CD4-positive, alpha-beta T cell treated with Interleukin-6 for 4 hours (primary cell): ENCODE measurements at regions not wholly inside any gene's neighbourhood (a gene's known extent, or its start where the extent isn't known, plus 50 kb on each side); places are given as distances from the start of the nearest gene placed in this dataset.
A peak's percentile ranks its signal among the peaks of the same experiment; 100 is the strongest.

Source experiments
- DNase-seq: peaks from one replicate; pipeline ENCODE4 v3.0.0-alpha.2; 2020; ENCODE audit warnings: mixed read lengths

DNA sequence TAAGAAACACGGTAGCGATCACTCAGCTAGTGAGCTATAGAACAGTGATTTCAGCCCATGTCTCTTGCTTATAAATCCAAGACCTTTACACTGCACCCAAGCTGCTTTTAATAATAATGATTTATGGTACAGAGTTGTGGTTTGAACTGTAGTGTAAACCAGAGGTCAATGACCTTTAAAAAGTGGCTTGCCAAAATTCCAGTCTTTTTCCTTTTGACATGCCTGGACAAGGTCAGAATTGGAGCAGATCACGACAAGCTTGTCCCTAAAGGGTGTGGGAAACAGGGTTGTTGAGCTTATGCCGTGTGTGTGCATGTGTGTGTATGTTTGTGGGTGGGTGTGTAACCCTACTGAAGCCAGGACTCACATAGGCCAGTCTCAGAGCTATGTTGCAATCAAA lies 225.3 kb upstream of the CLINT1 start:
- no peak for DNase-seq

DNA sequence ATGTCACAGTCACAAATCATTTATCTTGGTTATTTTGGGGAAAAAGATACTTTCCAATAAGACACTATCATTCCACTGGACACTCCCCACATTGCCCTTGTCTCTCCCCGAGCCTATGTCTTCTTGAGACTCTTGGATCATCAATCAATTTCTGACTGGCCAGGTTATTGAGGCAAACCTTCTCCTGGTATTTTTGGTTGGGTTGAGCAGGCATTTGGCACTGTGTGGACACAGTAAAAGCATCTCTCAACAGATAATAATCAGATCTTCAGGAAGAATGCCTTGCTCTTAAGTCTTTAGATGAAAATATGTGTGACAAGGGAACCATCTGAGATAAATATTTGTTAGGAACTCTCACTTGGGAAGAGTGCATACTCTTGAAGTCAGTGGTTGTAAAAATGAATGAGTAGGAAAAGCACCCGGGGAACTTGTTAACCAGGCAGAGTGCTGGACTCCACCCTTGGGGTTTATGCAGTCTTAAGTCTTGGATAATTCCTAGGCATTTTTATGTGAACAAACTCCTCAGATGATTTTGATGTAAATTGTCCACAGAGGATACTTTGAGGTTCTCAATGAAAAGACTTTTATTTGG lies 223.8 kb upstream of the CLINT1 start:
- DNase-seq = no peak

DNA sequence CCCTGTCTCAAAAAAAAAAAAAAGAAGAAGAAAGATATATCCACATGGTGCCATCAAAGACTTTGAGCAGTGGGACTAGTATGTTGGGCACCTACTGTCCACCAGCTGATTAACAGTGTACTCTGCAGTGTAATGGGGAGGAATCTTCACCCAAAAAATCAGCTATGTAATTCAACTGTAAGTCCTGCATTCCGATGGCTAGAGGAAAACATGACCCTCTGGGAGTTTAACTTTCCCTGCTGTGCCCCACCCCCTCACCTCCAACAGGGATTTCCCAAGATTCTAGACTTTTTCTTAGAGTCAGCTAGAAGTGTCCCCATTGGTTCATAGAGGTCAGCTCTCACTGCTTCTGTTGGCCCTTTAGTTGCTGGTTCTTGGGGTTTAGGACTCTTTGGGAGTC lies 221.2 kb upstream of the CLINT1 start:
- no peak for DNase-seq

DNA sequence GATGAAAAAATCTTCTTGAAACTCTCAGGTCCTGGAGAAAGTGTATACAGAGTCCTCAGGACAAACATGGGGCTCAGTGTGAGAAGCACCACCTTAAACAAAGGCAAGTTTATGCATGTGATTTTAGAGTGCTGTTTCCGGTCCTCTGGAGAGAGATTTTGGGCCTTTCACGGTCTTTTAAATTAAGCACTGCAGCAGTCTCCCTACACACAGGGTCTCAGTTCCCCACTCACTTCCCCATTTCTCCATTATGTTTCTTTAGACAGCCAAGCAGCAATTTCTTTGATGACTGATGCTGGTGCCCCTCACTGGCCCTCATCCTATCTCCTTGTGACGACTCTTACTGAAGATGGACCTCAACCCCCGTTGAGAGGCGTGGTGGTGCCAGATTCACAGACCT lies 220.2 kb upstream of the CLINT1 start:
- no peak for DNase-seq

DNA sequence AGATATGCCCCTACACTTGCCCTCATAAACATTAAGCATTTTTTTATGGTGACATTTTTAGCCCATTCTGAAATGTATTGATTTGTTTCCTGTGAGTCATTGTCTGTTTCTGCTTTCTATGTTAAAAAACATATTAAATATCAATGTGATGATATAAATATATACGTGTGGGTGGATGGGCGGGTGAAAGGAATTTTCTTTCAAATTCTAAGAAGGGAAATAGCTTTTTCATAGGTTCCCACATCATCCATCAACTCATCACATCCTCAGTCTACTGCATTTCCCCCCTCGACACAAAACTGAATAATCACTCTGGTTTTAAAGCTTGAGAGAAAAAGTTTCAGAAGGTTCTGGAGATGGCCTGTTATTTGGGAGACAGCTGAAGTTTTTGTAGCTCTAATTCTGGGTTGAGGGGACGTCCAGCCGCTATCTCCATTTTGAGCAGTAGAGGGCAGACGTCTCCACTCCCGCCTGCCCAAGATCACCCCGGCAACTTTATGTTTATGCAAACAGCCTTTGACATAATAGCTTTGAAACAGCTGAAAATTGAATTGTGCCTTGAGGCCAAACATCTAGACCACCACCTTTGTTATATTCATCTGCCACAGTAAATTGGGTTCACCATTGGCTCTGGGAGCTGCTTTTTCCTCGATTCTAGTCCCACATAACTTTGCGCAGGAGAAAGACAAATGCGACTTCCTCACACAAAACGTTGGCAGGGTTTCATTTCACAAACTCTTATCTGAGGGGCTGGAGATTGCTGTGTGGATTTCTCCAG lies 216.2 kb upstream of the CLINT1 start:
- peak; percentile 37 for DNase-seq

DNA sequence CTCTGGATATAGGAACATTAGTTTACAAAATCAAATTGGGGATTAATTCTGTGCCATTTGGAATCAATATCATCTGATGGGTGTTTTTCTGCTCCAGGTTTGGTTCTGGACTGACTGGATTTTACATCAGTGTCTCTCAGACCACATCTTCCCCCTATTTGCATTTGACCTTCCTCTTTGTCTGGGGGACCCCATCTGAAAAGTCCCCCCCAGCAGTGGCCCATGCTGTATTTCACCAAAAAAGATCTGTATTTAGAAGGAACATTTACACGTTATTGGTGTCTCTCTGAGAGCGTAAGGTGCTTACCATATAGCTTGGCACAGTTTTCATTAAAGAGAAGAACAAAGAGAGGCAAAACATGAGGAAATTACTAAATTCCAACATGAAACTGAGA lies 215.6 kb upstream of the CLINT1 start:
- DNase-seq = no peak

DNA sequence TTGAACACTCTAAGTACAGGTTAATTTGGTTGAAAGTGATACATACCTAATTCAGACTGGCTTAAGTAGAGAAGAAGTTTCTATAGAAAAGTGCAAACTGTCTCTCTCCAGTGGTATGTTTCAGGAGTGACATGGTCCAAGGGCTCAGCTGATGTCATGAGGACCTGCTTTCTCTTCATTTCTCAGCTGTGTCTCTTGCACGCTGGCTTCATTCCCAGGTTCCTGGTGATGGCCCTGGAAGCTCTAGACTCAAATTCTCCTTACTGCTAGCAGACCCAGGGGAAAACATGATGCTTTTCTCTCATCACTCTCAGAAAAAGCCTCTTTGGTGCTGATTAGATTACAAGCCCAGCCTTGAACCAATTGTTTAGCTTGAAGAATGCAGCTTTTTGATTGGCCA lies 211.9 kb upstream of the CLINT1 start:
- DNase-seq = no peak

DNA sequence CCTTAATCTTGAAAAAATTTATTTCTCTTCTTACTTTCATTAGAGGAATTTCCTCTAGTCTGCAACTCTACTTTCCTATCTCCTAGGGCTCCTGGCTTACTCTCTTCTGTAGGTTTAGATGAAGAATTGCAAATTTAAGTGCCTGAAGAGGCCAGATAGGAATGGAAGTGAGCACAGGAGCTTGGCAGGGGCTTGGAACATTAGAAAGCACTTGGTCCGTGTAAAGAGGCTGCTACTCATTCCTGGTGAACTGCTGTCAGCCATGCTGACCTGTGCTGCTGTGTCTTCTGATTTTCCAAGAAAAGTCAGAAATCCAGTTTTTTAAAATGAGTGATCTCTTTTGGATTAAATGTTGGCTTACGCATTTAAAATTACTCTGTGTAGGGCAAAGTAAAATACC lies 210.9 kb upstream of the CLINT1 start:
- no peak for DNase-seq

DNA sequence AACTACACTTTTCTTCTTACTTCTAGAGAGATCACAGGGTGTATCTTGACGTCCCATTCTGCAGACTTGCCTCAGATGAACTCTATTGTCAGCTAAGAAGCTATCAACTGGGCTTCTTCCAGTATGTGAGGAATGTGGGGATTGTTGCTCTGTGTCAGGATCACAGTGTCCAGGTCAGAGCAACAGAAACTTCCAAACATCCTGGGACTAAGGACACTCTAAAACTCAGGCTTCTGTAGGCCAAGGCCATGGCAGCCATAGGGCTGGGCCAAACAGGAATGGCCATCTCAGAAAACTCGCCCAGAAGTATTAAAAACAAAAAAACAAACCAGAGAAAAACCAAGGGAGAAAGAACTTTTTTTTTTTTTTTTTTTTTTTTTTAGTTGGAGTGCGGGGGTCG lies 210.0 kb upstream of the CLINT1 start:
- DNase-seq = no peak

DNA sequence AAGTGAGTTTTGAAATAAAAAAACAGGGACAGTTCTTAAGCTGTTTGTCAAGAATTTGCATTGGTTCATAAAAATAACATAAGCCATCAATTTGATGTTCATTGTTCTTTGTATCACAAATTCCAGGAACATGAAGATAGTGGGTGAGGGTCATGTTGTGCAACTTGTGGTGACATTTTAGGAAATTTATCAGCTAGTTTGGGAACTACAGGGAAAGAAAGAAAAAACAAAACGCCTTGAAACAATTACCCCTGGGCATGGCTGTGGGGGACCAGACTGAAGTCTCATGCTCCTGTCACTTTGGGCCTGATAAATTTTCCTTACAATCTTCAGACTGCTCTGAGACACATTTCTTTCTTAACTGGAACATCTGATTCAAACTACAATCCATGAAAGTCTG lies 207.1 kb upstream of the CLINT1 start:
- DNase-seq = no peak

DNA sequence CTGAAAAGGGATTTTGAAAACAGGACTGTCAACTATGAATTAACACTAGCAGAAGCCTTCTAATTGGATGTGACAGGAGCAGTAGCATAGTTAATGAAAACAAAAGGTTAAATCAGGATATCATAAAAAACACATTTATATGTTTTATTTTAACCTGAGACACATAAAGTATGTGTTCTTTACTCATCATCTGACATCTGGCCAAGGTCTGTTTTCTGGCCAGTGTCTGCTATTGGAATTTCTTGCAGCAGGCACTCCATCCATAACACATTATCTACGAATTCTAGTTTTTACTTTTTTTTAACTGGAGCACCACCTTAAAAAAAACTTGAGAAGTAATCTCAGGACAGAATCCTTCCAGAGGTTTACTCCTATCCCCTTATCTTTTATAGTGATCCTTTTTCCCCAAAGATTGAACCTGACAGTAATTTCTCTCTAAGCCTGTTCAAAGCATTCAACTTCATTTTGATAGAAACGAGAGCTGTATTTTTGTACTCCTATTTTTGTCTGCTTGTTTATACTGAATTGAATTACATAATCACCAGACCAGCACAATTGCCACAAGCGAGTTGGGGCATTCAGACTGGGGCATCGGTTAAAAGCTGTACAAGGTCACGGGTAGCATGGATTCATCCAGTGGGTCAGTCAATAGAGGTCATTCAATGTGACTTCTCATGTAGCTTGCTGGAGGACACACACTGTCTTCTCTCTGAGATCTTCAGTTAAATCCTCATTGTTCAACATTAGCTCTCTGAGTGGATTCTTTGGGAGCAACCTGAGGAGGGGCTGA lies 205.6 kb upstream of the CLINT1 start:
- DNase-seq = no peak

DNA sequence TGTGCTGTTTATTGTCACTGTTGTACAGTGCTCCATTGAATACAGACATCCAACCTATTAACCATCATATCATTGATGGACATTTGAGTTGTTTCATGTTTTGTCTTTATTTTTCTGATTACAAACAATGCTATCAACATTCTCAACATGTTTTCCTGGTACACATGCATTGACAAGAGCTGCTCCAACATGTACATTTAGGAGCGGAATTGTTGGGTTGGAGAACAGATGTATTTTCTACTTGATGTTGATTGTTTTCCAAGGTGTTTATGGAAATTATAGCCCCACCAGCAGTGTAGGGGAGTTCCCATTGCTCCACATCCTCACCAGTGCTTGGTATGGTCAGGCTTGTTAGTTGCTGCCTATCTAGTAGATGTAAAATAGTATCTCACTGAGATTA lies 204.1 kb upstream of the CLINT1 start:
- DNase-seq = no peak

DNA sequence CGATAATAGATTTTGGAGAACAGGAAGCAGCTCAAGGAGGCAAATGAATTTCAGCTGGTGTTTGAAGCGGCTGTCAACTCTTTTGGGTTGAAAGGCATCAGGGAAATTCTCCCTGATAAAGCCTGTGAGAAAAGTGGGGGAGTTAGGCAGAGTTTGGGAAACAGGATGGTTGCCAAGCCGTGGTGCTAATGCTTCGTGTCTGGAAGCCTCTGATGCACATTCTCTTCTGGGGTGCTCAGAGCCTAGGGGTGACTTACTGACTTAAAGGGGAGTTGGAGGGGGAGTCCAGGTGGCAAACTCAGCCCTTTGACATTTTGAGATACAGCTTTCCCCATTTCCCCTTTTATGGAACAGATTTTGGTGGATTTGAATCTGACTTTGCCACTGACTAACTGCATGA lies 202.5 kb upstream of the CLINT1 start:
- DNase-seq = no peak

DNA sequence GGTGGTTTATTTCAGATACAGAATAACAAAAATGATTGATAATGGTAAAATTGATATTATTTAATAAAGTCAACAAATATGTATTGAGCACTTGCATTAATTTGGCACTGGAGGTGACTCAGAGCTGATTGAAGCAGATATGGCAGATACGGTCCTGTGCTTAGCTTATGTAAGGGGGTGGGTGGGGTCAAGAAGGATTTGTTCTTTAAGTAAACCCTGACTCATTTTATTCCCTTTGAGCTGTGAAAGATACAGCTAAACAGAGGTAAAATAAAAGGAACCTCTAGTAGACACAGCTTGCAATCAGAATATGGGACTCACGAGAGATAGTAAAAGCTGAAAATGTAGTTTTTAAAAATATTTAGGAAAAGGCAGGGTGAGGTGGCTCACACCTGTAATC lies 201.3 kb upstream of the CLINT1 start:
- DNase-seq = no peak

DNA sequence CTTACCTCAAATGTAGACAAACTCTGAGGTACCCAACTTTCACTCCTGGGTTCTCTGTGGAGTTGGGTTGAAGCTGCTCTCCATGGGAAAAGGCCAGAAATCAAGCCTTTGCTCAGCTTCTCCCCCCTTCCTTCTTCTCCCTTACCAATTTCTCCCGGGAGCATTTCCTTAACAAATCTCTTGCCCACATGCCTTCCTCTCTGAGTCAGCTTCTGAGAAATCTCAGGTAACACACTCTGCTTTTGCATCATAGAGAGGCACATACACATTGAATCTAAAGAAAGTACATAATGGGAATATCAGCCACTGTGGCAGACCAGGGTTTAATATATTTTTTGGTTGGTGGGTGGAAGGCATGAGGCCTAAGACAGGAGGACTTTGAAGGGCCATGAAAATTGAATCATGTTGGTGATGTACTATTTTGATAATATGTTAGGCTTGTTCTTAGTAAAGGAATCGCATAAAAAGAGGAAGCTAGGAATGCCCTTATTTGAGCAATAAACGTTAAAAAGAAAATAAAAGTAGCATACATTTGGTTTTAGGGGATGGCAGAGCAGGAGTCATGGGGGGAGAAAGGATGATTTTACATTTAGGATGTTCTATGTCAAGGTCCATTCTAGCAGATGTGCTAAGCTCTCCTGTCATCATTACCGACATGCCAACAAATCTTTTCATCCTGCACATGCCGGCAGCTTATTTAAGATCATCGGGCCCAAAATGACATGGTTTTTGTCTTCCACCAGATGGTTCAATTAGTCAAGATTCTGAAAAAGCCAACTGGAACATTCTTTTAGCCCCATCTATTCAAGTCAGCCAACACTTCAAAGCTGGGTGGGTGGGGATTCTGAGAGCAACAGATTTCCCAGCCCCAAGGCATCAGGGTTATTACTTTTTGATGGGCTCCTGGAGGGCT lies 199.5 kb upstream of the CLINT1 start:
- DNase-seq = no peak

DNA sequence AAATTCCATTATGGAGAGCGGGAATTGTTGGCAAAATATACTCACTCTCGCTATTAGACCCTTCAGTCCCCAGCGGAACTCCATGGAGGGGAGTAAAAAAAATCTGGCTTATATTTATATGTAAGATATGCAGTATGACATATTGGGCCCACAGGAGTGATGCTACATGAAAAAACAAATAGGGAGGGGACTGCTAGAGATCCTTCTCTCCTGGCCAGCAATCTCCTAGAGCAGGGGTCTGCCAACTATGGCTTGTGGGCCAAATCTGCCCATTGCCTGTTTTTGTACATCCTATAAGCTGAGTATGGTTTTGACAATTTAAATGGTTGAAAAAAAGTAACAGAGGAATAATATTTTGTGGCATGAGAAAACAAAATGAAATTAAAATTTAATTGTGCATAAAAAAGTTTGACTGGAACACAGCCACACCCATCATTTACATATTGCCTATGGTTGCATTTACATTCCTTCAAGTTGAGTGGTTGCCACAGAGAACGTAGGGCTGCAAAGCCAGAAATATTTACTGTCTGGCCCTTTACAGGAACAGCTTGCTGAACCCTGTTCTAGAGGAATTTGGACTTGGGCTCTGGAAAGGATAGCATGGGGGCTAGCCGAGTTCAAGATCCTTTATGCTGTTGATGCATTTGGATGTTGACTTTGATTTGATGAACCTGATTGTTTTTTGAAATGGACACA lies 197.3 kb upstream of the CLINT1 start:
- no peak for DNase-seq

DNA sequence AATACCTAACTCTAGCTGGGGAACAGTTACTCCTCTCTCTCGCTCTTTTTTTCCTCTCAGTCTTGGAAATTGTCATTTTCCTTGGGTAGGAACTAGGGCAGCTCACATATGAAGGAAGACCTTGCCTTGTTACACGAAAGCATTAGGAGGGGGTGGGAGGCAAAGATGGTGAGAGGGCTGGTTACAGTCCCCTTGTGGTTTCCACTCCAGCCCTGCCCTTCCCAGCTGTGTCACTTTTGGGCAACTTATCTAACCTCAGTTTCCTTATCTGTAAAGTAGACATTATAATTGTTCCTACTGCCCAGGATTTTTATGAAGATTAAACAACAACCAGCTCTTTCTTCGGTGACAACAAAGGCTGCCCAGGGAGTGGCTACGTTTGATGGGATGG lies 196.2 kb upstream of the CLINT1 start:
- no peak for DNase-seq

DNA sequence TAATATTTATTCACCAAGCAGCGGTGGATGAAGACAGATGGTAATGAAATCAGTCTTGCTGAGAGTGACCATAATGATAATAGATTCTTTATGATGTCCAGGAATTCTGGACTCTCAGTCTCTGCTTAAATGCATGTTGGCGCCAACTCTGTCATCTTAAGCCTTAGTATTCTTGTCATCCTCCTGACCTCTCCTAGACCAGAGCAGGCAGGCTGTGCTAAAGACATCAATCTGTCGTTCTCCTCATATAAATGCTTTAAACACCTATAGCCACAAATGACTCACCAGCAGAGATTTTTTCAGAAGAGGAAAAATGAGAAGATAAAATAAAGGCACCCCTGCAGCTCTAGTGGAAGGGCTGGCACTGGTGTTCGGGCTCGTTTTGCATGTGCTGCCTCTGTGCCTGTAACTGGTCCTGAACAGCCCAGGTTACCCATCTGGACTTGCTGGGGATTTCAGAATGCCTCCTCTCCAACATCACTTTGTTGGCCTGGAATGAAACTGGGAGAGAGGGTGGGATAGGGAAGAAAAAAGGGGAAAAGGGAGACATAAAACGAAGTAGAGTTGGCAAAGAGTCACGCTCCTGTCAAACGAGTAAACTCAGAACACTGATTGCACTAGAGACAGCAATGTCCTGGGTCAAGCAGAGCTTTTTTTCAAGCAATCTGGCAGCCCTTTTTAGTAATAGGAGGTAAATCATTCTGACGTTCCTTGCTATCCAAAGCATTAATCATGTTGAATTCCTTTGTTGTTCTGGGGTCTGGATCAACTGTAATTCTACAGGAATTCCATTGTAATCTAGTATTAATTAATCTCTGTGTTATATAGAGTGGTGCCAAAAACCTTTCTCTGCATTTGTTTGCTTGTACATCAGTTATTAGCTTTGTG lies 195.5 kb upstream of the CLINT1 start:
- no peak for DNase-seq

DNA sequence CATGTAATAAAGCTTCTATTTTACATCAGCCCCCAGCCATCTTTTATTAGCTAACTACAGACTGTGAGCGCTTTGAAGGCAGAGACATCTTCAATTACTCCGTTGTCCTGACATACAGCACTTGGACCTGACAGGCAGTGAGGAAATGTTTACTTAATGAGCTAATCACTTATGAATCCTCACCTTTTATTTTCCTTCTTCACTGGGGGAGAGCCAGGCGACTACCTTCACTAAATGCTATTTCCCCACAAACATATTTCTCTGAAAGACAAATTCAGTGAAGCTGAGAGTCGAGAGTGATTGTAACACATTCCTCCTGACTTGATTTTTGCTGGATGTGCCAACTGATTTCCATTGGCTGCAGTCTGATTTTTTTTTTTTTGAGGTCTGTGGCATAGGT lies 192.1 kb upstream of the CLINT1 start:
- no peak for DNase-seq

DNA sequence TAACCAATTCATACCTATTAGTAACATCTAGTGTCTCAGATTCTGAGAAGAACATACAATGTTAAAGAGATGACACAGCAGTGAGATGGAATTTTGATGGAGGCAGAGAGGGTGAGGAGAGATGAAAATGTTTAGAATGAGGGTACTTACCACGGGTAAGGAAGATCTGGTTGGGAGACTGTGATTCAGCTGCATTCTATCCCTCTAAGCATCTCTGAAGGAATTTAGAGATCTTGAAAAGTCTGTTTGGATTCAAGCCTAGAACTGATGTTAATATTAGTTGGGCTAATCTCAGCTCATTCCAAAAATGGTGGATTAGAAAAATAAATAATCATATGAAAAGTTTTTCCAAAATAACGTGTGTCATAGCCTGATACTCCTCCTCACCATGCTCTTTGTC lies 191.5 kb upstream of the CLINT1 start:
- no peak for DNase-seq

DNA sequence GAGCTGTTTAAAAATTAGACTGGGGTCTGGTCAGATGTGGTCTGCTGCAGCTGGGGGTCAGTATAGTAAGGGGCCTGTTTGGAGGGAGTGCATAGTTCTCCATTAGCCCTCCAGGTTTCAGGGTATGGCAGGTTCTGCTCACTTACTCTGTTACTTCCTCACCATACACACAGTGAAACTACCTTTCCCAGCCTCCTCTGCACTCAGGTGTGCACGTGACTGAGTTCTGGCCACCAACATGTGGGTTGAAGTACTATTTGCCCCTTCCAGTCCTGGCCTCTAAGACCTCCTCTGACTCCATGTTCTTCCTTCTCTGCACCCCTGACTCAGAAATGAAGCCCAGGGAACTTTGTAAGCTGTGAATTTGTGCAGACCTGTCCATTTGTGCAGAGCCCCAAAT lies 190.5 kb upstream of the CLINT1 start:
- no peak for DNase-seq
